ENCODE measurements at regions not wholly inside any gene's neighbourhood (a gene's known extent, or its start where the extent isn't known, plus 50 kb on each side); places are given as distances from the start of the nearest gene placed in this dataset.

DNA sequence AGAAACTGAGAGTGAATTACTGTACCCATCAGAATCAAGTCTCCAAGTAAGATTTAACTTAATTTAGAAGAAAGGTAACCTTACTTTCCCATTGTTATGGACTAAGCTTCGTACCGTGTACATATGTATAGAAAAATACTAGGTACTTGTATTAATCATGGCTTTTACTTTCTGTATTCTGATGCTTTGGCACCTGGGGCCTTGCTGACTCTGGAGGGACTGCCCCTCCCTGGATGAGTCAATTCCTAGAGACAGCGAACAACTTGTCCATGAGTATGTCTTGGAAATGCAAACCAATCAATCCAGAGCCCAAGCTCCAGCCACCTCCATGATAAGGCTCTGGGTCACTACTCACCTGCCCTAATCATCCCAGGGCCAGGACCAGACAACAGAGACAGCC, 50.0 kb upstream of the DGKG start:
- DNase-seq (ENCODE audit: low spot score) = no peak
